CD4-positive, alpha-beta memory T cell (primary cell): ENCODE measurements at regions not wholly inside any gene's neighbourhood (a gene's known extent, or its start where the extent isn't known, plus 50 kb on each side); places are given as distances from the start of the nearest gene placed in this dataset.
"Not testable (repeated sequence)": the region's sequence is repeated elsewhere in the genome, so short reads cannot be mapped to it uniquely, and the experiment has no call there.

Experiments
- CTCF ChIA-PET: fragments of 350-600 bp; sonication (Branson Sonifier 250); formaldehyde crosslinking; loops from one replicate; lab custom pipeline; 2021; ENCODE audit warnings: inconsistent platforms; ENCODE audit not compliant: partially characterized antibody; lab: Charles Lee
- POLR2A ChIA-PET: fragments of 350-600 bp; sonication (Branson Sonifier 250); formaldehyde crosslinking; loops from one replicate; lab custom pipeline; 2021; ENCODE audit not compliant: partially characterized antibody; lab: Charles Lee
- DNase-seq, 5 donors: peaks; one replicate each; pipeline versions ENCODE4 v3.0.0 to v3.0.0-alpha.2; 2020 to 2022; ENCODE audit warnings: mixed read lengths in 1 of 5
- H3K27ac ChIP-seq: one replicate; pipeline ENCODE4 v1.7.0; 2013; ENCODE audit warnings: low read depth, low read length
- H3K27me3 ChIP-seq: 2 replicates; pipeline ENCODE4 v1.7.0; 2013; ENCODE audit warnings: mild to moderate bottlenecking, low read length, moderate library complexity; ENCODE audit not compliant: insufficient read depth
- H3K36me3 ChIP-seq: 2 replicates; pipeline ENCODE4 v1.7.0; 2013; ENCODE audit warnings: mild to moderate bottlenecking, low read length, moderate library complexity; ENCODE audit not compliant: insufficient read depth
- H3K4me1 ChIP-seq: 2 replicates; pipeline ENCODE4 v1.7.0; 2013; ENCODE audit warnings: mild to moderate bottlenecking, low read length, moderate library complexity; ENCODE audit not compliant: insufficient read depth
- H3K4me3 ChIP-seq, 2 donors: one replicate each; pipeline ENCODE4 v1.7.0; 2013; ENCODE audit warnings: low read length in 2 of 2, mild to moderate bottlenecking in 1 of 2
- H3K9me3 ChIP-seq, 2 donors: one replicate each; pipeline ENCODE4 v1.7.0; 2013; ENCODE audit warnings: low read length in 2 of 2, control low read depth in 1 of 2; ENCODE audit not compliant: control insufficient read depth in 1 of 2
- H3K27ac Mint-ChIP-seq, 7 donors: one replicate each; pipeline ENCODE4 v1.8.0; 2020 to 2021; ENCODE audit warnings: mixed read lengths in 7 of 7, mild to moderate bottlenecking in 6 of 7, inconsistent platforms in 3 of 7, moderate library complexity in 3 of 7
- H3K27me3 Mint-ChIP-seq, 2 donors: one replicate each; pipeline ENCODE4 v1.8.0; 2020 to 2021; ENCODE audit warnings: mixed read lengths in 2 of 2
- H3K36me3 Mint-ChIP-seq, 2 donors: one replicate each; pipeline ENCODE4 v1.8.0; 2020 to 2021; ENCODE audit warnings: mixed read lengths in 2 of 2, inconsistent platforms in 1 of 2, mild to moderate bottlenecking in 1 of 2
- H3K4me1 Mint-ChIP-seq, 4 donors: one replicate each; pipeline ENCODE4 v1.8.0; 2020 to 2021; ENCODE audit warnings: mixed read lengths in 4 of 4, mild to moderate bottlenecking in 1 of 4
- H3K4me3 Mint-ChIP-seq, 8 donors: one replicate each; pipeline ENCODE4 v1.8.0; 2020 to 2021; ENCODE audit warnings: mixed read lengths in 8 of 8, mild to moderate bottlenecking in 7 of 8, moderate library complexity in 6 of 8, inconsistent platforms in 3 of 8
- H3K9me3 Mint-ChIP-seq, 8 donors: one replicate each; pipeline ENCODE4 v1.8.0; 2020 to 2021; ENCODE audit warnings: mixed read lengths in 8 of 8, mild to moderate bottlenecking in 5 of 8, inconsistent platforms in 3 of 8, moderate library complexity in 1 of 8
- intact Hi-C: fragments of 100-400 bp; cut with micrococcal nuclease; formaldehyde crosslinking; loops from one replicate; pipeline ENCODE4 v1.15.1; 2023

DNA sequence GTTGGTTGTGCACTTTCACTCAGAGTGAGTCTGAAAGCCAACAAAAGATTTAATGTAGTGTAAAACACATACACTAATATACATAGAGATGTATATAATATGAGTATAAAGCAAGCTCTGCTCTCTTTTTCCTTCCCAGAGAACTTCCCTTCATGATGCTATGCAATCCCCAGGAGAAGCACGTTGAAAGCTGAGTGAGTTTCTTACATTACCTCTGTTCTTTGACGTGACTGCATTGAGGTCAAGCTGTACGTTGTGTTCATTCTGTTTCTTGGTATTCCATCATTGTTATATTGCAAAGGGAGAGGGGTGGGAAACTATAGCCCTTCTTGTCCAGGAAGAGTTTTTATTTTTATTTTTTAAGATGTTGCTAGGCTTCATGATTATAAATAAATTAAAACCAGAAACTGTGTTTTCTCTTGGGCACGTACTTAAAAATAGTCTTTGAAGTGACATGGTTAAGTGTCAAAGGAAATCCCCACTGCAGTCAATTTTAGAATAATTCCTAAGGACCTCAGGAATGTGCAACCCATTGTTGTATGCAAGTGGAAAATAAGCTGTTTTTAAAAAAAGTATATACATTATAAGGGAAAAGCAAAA, 651.0 kb downstream of the CD109 start:
- ChIA-PET POLR2A (no interaction called here), CTCF (no interaction called here)
- H3K36me3 Mint-ChIP-seq: no peaks in the 10 kb centered on the region
- Histone ChIP-seq H3K36me3 (no peaks in the 10 kb centered on the region), H3K4me1 (no peaks in the 10 kb centered on the region), H3K9me3 (no peaks in the 10 kb centered on the region), H3K4me3 (no peak overlapping the region), H3K27ac (no peak overlapping the region), H3K27me3 (no peaks in the 10 kb centered on the region)
- H3K4me1 Mint-ChIP-seq: no peaks in the 10 kb centered on the region
- no peak overlapping the region for H3K4me3 Mint-ChIP-seq
- H3K9me3 Mint-ChIP-seq: peaks cover 0 to 5% (median 0%) of the 10 kb centered on the region in 8 donors
- H3K27ac Mint-ChIP-seq: no peak overlapping the region
- H3K27me3 Mint-ChIP-seq: no peaks in the 10 kb centered on the region
- intact Hi-C loops: no loop called here
- DNase-seq: no peak

DNA sequence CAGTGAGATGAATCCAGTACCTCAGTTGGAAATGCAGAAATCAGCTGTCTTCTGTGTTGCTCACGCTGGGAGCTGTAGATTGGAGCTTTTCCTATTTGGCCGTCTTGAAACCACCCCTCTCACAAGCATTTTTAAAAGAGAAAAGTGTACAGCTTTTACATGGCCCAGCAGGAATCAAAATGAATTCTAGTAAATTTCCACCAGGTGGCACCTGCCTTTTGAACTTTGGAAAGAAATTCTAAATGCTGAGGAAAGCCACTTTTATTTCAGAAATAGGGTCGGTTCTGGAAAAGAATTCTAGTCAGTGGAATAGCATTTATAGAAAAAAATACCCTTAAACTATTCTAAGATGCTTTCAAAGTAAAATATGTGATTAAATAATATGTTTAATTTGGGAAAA, 647.8 kb downstream of the CD109 start:
- POLR2A ChIA-PET: no interaction called here
- Histone ChIP-seq H3K36me3 (no peaks in the 10 kb centered on the region), H3K4me3 (no peak overlapping the region), H3K27ac (no peak overlapping the region), H3K4me1 (no peaks in the 10 kb centered on the region), H3K27me3 (no peaks in the 10 kb centered on the region), H3K9me3 (no peaks in the 10 kb centered on the region)
- CTCF ChIA-PET: no interaction called here
- no peaks in the 10 kb centered on the region for H3K36me3 Mint-ChIP-seq
- intact Hi-C loops: no loop called here
- no peak for DNase-seq
- H3K9me3 Mint-ChIP-seq: peaks cover 0 to 13% (median 2%) of the 10 kb centered on the region in 8 donors
- no peak overlapping the region for H3K4me3 Mint-ChIP-seq
- H3K27me3 Mint-ChIP-seq: no peaks in the 10 kb centered on the region
- H3K27ac Mint-ChIP-seq: no peak overlapping the region
- H3K4me1 Mint-ChIP-seq: no peaks in the 10 kb centered on the region

DNA sequence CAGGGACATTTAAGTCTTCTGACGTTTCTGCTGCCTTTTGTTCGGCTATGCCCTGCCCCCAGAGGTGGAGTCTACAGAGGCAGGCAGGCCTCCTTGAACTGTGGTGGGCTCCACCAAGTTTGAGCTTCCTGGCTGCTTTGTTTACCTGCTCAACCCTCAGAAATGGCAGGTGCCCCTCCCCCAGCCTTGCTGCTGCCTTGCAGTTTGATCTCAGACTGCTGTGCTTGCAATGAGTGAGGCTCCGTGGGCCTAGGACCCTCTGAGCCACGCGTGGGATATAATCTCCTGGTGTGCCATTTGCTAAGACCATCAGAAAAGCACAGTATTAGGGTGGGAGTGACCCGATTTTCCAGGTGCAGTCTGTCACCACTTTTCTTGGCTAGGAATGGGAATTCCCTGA, 647.3 kb downstream of the CD109 start:
- intact Hi-C loops: not testable (repeated sequence)

DNA sequence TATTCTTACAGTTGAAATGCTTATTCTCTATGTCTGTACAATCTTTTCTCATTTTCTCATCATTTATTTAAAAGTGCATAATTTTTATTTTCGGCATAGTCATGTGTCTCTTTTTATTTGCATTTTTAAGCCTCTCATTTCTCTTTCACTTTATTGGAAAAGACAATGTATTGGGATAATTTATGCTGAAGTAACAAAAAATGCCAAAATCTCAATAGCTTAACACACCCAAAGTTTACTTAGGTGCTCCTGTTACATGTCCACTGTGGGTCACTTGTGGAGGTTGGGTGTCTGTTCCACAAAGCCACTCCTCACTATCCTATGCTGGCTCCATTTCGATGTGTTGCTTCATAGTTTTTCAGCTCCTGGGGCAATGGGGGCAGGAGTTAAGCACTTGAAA, 638.7 kb downstream of the CD109 start:
- H3K36me3 ChIP-seq: no peaks in the 10 kb centered on the region
- DNase-seq: no peak
- no peaks in the 10 kb centered on the region for H3K9me3 ChIP-seq
- H3K27ac ChIP-seq: no peak overlapping the region
- H3K4me3 Mint-ChIP-seq: no peak overlapping the region
- H3K27ac Mint-ChIP-seq: no peak overlapping the region
- H3K36me3 Mint-ChIP-seq: no peaks in the 10 kb centered on the region
- no peak overlapping the region for H3K4me3 ChIP-seq
- no peaks in the 10 kb centered on the region for H3K4me1 ChIP-seq
- peaks cover 0 to 7% (median 3%) of the 10 kb centered on the region in 8 donors for H3K9me3 Mint-ChIP-seq
- intact Hi-C loops: no loop called here
- ChIA-PET POLR2A (no interaction called here), CTCF (no interaction called here)
- no peaks in the 10 kb centered on the region for H3K27me3 ChIP-seq
- H3K4me1 Mint-ChIP-seq: no peaks in the 10 kb centered on the region
- H3K27me3 Mint-ChIP-seq: no peaks in the 10 kb centered on the region

More for the DNA sequence above, 647.3 kb downstream of the CD109 start:
- H3K4me3 Mint-ChIP-seq, H3K4me1 Mint-ChIP-seq, H3K27ac Mint-ChIP-seq, H3K27me3 ChIP-seq, H3K36me3 Mint-ChIP-seq, H3K27ac ChIP-seq, H3K4me1 ChIP-seq, H3K36me3 ChIP-seq, POLR2A ChIA-PET, CTCF ChIA-PET, H3K27me3 Mint-ChIP-seq, DNase-seq, H3K9me3 ChIP-seq, H3K4me3 ChIP-seq: not testable (repeated sequence)
- H3K9me3 Mint-ChIP-seq: peaks cover 0 to 13% (median 2%) of the 10 kb centered on the region in 8 donors

DNA sequence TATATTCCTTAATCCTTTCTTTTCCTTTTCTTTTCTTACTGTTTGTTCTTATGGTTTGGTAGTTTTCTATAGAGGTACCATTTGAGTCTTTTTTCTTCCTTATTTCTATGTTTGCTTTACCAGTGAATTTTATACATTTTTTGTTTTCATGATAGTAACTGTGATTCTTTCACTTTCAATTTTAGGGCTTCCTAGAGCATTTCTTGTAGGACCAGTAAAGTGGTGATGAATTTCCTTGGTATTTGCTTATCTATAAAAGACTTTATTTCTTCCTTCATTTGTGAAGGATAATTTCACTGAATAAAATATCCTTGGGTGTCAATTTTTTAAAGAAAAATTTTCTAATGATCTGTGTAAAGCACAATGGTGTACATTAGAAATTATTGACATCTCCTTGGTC, 637.4 kb downstream of the CD109 start:
- CTCF ChIA-PET: no interaction called here
- Mint-ChIP-seq H3K9me3 (peaks cover 0 to 7% (median 3%) of the 10 kb centered on the region in 8 donors), H3K4me1 (no peaks in the 10 kb centered on the region), H3K4me3 (no peak overlapping the region), H3K27ac (no peak overlapping the region), H3K36me3 (no peaks in the 10 kb centered on the region), H3K27me3 (no peaks in the 10 kb centered on the region)
- H3K4me1 ChIP-seq: no peaks in the 10 kb centered on the region
- POLR2A ChIA-PET: no interaction called here
- H3K27me3 ChIP-seq: no peaks in the 10 kb centered on the region
- intact Hi-C loops: no loop called here
- no peak overlapping the region for H3K27ac ChIP-seq
- no peaks in the 10 kb centered on the region for H3K36me3 ChIP-seq
- no peak overlapping the region for H3K4me3 ChIP-seq
- no peak for DNase-seq
- no peaks in the 10 kb centered on the region for H3K9me3 ChIP-seq

DNA sequence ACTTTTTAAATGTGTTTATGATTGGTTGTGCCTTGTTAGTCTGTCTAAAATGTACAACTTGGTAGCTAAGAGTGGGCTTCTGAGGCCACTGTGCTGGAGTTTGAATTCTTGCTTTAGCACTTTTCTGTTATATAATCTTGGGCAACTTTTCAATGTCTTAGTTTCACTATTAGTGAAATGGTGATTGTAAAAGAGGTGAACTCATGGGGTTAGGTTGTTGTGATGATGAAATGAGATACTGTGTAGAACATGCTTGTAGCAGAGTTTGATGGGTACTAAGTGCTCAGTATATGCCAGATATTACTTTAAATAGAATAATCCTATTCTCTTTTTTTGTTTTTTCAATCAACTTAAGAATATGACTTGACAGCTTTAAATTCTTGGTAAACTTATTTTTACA, 624.7 kb downstream of the CD109 start:
- no peak for DNase-seq
- Mint-ChIP-seq H3K4me3 (no peak overlapping the region), H3K4me1 (no peaks in the 10 kb centered on the region), H3K9me3 (peaks cover 0 to 8% (median 5%) of the 10 kb centered on the region in 8 donors), H3K27me3 (no peaks in the 10 kb centered on the region), H3K36me3 (no peaks in the 10 kb centered on the region), H3K27ac (no peak overlapping the region)
- Histone ChIP-seq H3K27ac (no peak overlapping the region), H3K9me3 (no peaks in the 10 kb centered on the region), H3K4me3 (no peak overlapping the region), H3K36me3 (no peaks in the 10 kb centered on the region), H3K27me3 (no peaks in the 10 kb centered on the region), H3K4me1 (no peaks in the 10 kb centered on the region)
- CTCF ChIA-PET: no interaction called here
- POLR2A ChIA-PET: no interaction called here
- intact Hi-C loops: no loop called here

DNA sequence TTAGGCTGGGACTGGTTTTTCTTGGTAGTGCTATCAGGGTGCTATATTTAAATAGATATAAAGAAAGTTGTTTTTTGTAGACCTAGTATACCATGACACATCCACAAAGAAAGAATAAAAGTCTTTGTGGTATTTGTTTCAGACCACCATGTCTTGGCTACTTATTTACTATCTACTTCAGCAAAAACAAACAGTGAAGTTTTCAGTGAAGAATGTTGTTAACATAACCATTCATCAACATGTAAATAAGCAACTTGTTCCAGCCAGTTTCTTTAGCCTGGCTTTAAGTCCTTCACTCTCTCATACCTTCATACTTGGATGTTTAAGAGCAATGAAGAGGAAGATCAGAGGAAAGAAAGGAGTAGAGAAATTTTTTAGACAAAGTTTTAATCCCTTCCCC, 624.1 kb downstream of the CD109 start:
- H3K36me3 ChIP-seq: no peaks in the 10 kb centered on the region
- intact Hi-C loops: no loop called here
- no peaks in the 10 kb centered on the region for H3K27me3 ChIP-seq
- H3K4me3 Mint-ChIP-seq: no peak overlapping the region
- no peak overlapping the region for H3K27ac ChIP-seq
- ChIA-PET CTCF (no interaction called here), POLR2A (no interaction called here)
- no peak for DNase-seq
- no peaks in the 10 kb centered on the region for H3K36me3 Mint-ChIP-seq
- no peak overlapping the region for H3K4me3 ChIP-seq
- H3K9me3 Mint-ChIP-seq: peaks cover 0 to 7% (median 4%) of the 10 kb centered on the region in 8 donors
- no peaks in the 10 kb centered on the region for H3K4me1 ChIP-seq
- no peaks in the 10 kb centered on the region for H3K27me3 Mint-ChIP-seq
- no peaks in the 10 kb centered on the region for H3K9me3 ChIP-seq
- H3K4me1 Mint-ChIP-seq: no peaks in the 10 kb centered on the region
- no peak overlapping the region for H3K27ac Mint-ChIP-seq

DNA sequence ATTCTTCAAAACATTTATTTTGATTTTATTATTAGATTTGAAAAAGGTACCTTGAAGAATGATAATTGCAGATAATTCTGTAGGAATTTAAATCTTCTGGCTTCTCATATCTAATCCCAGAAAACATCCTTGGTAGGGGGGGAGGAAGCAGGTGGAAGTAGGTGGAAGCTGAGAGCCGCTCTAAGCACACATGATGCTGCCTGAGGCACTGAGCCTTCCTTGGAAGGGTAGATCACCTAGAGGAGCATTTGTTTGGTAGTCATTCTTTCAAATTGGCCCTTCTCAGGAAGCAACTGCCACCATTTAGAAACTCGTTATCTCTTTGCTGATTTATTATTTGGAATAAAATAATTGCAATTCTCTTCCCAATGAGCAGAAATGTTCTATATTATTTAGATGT, 623.3 kb downstream of the CD109 start:
- no peaks in the 10 kb centered on the region for H3K9me3 ChIP-seq
- no peaks in the 10 kb centered on the region for H3K4me1 ChIP-seq
- Mint-ChIP-seq H3K4me3 (no peak overlapping the region), H3K9me3 (peaks cover 0 to 7% (median 4%) of the 10 kb centered on the region in 8 donors), H3K27ac (no peak overlapping the region), H3K27me3 (no peaks in the 10 kb centered on the region), H3K4me1 (no peaks in the 10 kb centered on the region), H3K36me3 (no peaks in the 10 kb centered on the region)
- H3K36me3 ChIP-seq: no peaks in the 10 kb centered on the region
- POLR2A ChIA-PET: no interaction called here
- H3K27me3 ChIP-seq: no peaks in the 10 kb centered on the region
- DNase-seq: no peak
- H3K4me3 ChIP-seq: no peak overlapping the region
- CTCF ChIA-PET: no interaction called here
- intact Hi-C loops: no loop called here
- H3K27ac ChIP-seq: no peak overlapping the region
